Fibroblast of the conjunctiva (primary cell): ENCODE measurements at regions not wholly inside any gene's neighbourhood (a gene's known extent, or its start where the extent isn't known, plus 50 kb on each side); places are given as distances from the start of the nearest gene placed in this dataset.
A peak's percentile ranks its signal among the peaks of the same experiment; 100 is the strongest.

Experiments
- DNase-seq: peaks from one replicate; pipeline ENCODE4 v3.0.0-alpha.2; 2010; ENCODE audit warnings: low read depth

DNA sequence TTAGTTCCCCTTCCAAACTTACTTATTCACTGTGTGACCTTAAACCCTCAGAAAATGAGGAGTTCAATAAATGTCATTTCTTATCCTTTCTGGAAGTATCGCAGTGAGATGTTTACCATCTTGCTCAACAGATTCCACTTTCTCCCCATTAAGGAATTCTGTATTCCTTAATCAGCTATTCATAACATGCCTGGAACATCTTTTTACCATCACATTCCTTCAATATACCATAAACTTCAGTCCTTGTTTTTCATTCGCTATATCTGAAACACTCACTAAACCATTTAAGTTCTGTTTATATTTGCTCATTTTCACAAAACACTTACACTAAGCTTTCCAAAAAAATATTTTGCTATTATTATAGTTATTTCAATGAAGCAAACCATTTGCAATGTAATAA, 1158.6 kb downstream of the CDH12 start:
- DNase-seq = no peak

- no peak for DNase-seq
Measured at GRCh38 chr5:21693591-21693990, 1159.6 kb downstream of the CDH12 start.

DNA sequence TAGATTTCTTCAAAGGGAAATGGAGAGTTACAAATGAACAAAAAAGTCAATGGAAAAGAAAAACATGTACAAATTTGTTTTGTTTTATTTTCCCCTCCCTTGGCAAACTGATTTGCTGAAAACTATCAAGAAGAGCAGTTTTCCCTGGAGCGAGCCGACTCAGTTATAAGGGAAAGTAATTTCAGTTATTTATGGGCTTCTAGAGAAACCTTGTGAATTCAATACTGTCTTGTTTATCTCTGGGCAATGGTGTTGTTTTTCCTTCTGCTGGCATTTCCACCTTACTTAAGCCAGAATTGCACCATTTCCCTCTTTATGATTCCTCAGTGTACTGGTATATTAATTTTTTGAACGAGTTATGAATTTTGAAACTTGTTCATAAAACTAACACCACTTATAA, 1163.6 kb downstream of the CDH12 start:
- no peak for DNase-seq

GRCh38 chr5:21688655-21689054, 1164.5 kb downstream of the CDH12 start:
- no peak for DNase-seq

DNA sequence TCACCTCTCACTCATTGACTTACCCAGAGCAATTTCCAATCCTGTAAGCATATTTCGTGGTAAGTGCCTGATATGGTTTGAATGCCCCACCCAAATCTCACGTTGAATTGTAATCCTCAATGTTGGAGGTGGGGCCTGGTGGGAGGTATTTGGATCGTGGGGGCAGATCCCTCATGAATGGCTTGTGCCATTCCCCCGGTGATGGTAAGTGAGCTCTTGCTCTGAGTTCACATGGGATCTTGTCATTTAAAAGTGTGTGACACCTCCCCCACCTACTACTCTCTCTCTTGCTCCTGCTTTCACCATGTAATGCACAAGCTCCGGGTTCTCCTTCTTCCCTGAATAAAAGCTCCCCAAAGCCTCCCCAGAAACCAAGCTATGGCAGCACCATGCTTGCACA, 1165.5 kb downstream of the CDH12 start:
- DNase-seq = no peak

DNA sequence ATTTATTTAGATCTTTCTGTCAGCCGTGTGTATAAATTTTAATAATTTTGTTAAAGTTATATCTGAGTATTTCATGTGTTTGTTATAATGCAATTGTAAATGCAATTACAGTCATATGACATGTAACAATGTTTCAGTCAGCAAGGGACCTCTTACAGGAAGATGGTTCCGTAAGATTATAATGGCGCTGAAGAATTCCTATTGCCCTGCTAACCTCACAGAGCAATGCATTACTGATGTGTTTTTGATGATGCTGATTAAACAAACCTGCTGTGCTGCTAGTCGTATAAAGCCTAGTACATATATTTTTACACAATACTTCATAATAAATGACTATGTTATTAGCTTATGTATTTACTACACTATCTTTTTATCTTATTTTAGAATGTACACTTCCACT, 1166.4 kb downstream of the CDH12 start:
- no peak for DNase-seq

DNA sequence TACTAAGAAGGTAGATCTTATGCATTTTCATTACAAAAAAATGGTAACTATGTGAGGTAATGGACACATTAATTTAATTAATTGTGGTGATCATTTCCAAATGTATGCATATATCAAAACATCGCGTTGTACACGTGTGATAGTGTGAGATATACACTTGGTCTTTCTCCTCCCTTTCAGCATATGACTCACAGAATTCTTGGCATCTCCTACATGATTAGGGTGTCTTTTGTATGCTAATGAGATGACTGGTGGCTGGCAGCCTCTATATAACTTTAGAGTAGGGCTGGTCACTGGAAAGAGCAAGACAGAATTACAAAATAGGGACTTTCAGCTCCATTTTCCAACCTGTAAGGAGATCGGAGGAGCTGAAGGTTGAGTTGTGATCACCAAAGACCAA, 1167.6 kb downstream of the CDH12 start:
- DNase-seq = peak; percentile 5

DNA sequence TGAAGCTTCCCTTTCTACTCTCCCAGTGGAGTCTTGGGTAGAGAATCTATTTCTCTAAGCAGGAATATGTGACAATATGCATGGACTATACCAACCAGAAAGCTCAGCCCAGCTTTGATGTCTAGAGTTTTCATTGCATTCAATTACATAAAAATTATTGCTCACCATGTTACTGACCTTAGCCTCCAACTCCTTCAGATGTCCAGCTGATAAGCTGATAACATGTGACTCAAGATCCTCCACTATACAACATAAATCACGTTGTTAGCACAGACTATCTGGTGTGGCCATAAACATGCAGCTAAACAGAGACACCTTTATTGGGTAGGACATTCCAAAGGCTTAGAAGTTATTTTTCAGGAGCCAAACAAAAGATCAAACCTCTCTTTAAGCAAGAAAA, 1168.2 kb downstream of the CDH12 start:
- no peak for DNase-seq

- DNase-seq = peak; percentile 9
Measured at GRCh38 chr5:21681911-21682310, 1171.2 kb downstream of the CDH12 start.

GRCh38 chr5:21680641-21681040, 1172.5 kb downstream of the CDH12 start:
- no peak for DNase-seq

DNA sequence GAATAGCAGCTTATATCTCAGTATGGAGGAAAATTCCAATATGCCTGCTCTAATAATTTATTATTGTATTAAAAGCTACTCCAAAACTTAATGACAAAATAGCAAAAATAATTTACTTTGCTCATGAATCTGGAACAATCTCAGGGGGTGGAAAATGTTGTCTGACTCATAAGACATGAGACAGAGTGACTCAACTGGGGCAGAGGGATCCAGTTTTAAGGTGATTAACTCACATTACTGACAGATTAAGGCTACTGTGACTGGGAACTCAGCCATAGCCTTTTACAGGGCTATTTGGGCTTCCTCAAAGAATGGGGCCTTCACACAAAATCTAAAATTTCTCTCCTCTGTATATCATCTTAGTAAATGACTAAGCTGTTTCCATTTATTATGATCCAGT, 1172.9 kb downstream of the CDH12 start:
- DNase-seq = peak; percentile 83

- no peak for DNase-seq
Measured at GRCh38 chr5:21678526-21678925, 1174.6 kb downstream of the CDH12 start.

DNA sequence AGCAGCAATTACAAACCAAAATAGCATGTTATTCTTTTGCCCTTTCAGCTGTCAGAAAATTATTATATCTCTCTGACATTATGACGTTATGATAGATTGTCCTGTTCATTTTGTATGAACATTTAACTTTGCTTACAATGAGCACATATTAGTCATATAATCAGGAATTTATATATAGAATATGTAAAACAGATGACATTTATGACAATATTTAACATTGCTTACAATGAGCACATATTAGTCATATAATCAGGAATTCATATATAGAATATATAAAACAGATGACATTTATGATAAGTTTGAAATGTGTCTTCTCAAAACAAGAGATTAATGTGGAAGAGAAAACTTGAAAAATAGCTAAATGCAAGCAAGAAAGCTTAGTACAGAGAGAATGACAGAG, 1180.2 kb downstream of the CDH12 start:
- no peak for DNase-seq

- no peak for DNase-seq
Measured at GRCh38 chr5:21672360-21672759, 1180.8 kb downstream of the CDH12 start.

GRCh38 chr5:21665524-21665923, 1187.6 kb downstream of the CDH12 start:
- DNase-seq = no peak

DNA sequence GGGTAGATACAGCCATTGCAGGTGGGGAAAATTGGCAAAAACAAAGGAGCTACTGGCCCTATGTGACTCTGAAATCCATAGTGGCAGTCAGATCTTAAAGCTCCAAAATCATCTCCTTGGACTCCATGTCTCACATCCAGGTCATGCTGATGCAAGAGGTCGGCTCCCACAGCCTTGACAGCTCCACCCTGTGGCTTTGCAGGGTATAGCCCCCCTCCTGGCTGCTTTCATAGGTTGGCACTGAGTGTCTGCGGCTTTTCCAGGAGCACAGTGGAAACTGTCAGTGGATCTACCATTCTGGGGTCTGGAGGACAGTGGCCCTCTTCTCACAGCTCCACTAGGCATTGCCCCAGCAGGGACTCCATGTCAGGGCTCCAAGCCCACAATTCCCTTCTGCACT, 1190.1 kb downstream of the CDH12 start:
- DNase-seq = no peak

GRCh38 chr5:21661184-21661583, 1192.0 kb downstream of the CDH12 start:
- no peak for DNase-seq

DNA sequence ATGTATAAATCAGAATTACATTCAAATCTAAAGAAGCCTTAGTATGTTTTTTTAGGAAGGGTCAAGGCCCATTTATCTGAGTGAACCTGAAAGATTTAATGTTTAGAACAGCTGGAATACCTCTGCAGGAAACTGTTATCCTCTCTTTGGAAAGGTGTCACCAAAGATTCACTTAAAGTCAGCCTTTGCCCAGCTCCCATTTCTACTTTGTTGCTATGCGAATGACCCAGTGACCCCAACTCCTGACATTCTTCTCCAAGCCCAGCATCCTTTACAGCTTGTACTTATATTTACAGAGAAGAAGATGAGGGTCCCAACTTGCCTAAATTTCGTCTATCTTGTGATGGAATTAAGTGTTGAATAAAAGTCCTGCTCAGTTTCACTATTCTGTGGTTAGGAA, 1198.6 kb downstream of the CDH12 start:
- no peak for DNase-seq

DNA sequence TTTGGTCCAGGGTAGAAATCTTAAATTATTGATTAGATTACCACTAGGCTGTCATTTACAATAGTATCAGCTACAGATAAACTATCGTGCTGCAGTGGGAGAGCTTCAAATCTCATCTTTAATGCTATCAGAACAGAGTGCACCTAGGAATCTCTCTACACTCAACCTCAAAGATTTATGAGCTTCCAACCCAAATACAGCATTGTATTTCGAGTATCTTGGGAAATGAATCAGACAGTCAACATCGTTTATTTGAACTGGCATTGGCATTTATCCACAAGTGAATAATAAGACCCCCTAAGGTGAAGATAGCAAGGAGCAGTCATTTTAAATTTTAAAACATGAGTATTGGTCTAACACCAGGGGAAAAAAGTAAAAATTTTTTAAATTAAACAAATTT, 1203.2 kb downstream of the CDH12 start:
- no peak for DNase-seq

DNA sequence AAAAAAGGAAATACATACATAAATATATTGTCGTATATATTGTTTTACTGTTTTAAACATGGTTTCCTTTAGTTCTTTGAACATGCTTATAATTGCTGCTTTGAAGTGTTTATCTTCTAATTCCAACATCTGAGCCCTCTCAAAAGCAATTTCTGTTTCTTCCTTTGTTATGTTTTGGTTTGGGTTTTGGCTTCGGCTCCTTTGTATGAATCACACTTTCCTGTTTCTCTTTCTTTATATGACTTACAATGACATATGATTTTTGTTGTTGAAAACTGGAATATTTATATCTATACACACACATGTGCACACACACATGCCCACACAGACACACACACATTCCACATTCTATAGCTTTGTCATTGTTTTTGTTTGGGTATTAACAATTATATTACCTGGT, 1206.7 kb downstream of the CDH12 start:
- DNase-seq = no peak

DNA sequence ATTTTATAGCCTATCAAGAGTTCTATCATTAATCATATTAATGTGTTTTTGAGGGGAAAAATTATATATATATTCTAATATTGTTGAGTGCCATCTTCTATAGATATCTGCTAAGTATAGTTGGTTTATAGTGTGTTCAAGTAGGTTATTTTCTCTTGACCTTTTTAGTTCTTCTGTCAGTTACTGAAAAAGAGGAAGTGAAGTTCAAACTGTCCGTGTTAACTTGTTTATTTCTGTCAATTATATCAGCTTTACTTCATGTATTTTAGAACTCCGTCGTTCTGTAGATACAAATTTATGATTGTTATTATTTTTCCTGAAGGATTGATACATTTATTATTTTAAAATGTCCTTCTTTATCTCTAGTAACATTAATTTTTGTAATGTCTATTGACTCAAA, 1209.1 kb downstream of the CDH12 start:
- DNase-seq = no peak

GRCh38 chr5:21642312-21642711, 1210.8 kb downstream of the CDH12 start:
- no peak for DNase-seq

DNA sequence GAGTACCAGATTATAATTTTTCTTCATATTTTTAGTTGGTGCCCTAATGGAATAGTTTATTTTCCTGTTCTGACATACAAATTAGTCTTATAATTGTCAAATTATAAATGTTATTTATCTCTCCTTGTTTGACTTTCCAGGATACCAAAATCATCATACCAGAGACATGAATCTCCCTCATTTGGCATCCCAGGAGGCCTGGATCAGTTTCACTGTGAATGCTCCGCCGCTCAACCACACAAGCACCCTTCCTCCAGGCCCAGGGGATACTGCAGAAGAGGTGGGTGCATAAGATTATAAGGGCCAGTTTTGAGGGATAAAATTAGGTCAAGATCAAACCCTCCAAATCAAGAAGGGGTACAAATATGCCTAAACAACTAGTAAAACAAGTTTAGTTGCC, 1229.3 kb downstream of the CDH12 start:
- no peak for DNase-seq

- no peak for DNase-seq
Measured at GRCh38 chr5:21615195-21615765, 1237.9 kb downstream of the CDH12 start.

DNA sequence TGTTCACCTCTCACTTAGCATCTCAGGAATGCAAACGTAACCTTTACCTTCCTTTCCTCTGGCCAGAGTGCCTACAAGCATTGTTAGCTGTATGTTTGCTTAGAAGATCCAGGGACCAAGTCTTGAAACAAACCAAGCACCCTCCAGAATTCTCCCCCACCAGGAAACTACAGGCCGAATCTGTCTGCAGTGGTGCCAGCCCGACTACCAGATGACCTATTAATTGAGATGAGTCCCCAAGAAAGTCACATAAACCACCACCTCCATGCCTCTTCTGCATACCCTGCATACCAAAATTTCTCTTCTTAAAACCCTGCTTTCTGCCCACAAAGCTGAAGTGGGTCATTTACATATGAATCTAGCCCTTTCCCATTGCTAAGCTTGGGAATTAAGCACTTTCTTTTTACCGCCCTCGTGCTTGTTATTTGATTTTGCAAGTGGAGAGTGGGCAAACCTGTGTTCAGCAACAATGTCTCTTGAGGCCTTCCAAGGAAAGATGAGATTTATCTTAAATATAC, 1239.1 kb downstream of the CDH12 start:
- no peak for DNase-seq
